Bone marrow (tissue), 2 donors: ENCODE measurements at regions not wholly inside any gene's neighbourhood (a gene's known extent, or its start where the extent isn't known, plus 50 kb on each side); places are given as distances from the start of the nearest gene placed in this dataset.
"Not testable (repeated sequence)": the region's sequence is repeated elsewhere in the genome, so short reads cannot be mapped to it uniquely, and the experiment has no call there.

Experiments used
- DNase-seq, 2 donors: peaks; one replicate each; lab custom pipeline; 2025; lab: John Stamatoyannopoulos, UW

DNA sequence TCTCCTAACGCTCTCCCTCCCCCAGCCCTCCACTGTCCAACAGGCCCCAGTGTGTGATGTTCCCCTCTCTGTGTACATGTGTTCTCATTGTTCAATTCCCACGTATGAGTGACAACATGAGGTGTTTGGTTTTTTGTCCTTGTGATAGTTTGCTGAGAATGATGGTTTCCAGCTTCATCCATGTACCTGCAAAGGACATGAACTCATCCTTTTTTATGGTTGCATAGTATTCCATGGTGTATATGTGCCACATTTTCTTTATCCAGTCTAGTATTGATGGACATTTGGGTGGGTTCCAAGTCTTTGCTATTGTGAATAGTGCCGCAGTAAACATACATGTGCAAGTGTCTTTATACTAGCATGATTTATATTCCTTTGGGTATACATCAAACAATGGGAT is 347.4 kb downstream of the MAGEE1 start:
- not testable (repeated sequence) for DNase-seq

DNA sequence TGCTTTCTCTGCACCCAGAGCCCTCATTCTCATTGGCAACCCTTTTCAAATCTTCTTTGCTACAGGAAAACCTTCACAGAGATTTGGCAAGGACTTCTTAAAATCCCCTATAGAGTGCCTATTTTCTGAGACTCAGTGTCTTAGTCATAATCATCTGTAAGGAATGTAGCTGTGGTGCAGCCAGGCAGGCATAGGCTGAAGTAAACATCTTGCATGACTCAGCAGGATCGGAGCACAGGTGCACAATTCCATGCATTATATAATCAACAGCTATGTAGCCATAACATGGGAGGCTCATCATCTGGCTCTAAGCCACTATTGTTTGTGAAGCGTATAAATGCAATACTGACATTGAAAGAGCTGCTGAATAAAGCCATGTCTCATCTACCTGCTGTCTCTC is 368.8 kb downstream of the MAGEE1 start:
- DNase-seq: no peak

GRCh38 chrX:76802708-76803107 is 375.2 kb downstream of the MAGEE1 start:
- DNase-seq: no peak

DNA sequence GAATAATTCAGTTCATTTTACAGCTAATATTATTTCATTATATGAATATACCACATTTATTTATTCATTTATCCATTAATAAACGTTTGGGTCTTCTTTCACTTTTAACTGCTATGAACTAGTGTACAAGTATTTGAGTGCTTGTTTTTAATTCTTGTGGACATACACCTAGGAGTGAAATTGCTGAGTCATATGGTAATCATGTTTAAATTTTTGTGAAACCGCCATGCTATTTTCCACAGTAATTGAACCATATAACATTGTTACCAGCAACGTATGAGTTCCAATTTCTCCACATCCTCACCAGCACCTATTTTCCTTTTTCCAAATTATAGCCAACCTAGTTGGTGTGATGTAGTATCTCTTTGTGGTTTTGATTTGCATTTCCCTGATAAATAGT is 388.2 kb downstream of the MAGEE1 start:
- no peak for DNase-seq

GRCh38 chrX:76817279-76817678 is 389.8 kb downstream of the MAGEE1 start:
- not testable (repeated sequence) for DNase-seq

- DNase-seq: no peak
Measured at GRCh38 chrX:76821276-76821675, 393.8 kb downstream of the MAGEE1 start.

- no peak for DNase-seq
Measured at GRCh38 chrX:76827672-76828071, 400.2 kb downstream of the MAGEE1 start.

GRCh38 chrX:76840902-76841301 is 413.4 kb downstream of the MAGEE1 start:
- DNase-seq: not testable (repeated sequence)

GRCh38 chrX:76850851-76851250 is 423.3 kb downstream of the MAGEE1 start:
- DNase-seq: no peak

GRCh38 chrX:76862509-76862908 is 435.0 kb downstream of the MAGEE1 start:
- no peak for DNase-seq

DNA sequence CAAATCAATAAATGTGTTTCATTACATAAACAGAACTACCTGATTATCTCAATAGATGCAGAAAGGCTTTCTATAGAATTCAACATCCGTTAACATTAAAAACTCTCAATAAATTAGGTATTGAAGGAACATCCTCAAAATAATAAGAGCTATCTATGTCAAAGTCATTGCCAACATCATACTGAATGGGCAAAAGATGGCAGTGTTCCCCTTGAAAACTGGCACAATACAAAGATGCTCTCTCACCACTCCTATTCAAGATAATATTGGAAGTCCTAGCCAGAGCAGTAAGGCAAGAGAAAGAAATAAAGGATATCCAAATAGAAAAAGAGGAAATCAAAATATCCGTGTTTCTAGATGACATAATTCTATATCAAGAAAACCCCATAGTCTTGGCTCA is 466.4 kb downstream of the MAGEE1 start:
- no peak for DNase-seq

GRCh38 chrX:76915836-76916235 is 488.3 kb downstream of the MAGEE1 start:
- DNase-seq: no peak

DNA sequence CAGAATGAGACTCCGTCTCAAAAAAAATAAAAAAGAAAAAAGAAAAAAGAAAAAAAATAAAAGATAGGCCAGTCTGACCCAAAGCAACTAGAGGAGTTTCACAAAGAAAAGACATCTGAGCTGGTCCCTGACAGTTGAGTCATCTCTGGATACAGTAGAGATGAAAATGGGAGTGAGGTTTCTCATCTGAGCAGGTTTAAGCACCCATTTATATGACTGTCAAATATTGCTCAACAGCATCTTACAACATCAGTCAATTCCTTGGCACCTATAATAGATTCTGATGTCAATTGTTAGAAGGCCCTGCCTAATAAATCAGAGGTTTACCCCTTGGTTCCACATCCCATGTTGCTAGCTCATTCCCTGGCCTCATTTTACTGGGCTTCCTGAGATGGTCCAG is 490.5 kb downstream of the MAGEE1 start:
- no peak for DNase-seq

- DNase-seq: no peak
Measured at GRCh38 chrX:76919761-76920160, 492.3 kb downstream of the MAGEE1 start.

DNA sequence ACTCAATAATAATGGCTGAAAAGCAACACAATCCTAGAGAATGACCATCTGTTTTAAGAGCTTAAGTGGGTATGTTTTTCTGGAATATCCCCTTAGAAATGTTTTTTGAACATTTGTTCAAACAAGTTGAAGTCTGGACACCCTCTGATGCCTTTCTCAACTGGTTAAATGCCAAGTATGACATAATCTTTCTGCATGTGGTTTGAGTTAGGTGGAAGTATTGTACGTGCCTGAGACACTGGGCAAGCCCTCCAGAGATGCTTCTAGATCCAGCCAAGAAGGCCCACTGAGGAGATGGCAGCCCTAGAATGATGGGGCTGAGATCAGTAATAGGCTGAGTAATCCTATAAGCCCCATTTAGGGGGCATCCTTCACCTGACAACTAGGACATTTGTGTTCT is 493.1 kb downstream of the MAGEE1 start:
- no peak for DNase-seq

DNA sequence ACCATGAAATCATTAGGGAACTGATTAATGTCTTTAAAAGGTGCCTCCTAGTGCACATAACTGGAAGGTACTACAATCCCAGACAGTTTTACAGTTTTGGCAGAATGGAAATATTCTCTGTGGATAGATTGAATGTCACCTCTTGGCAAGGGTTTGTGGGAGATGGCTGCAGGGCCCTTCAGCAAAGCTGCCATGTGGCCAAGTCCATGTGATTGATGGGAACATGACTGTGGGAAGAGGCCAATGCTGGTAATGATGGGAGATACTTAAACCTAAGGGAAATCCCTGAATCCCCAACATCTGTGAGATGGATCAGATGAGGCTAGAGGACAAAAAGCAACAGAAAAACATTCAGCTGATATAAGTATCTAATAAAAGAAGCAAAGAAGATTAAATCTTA is 493.7 kb downstream of the MAGEE1 start:
- no peak for DNase-seq

- no peak for DNase-seq
Measured at GRCh38 chrX:76922100-76922499, 494.6 kb downstream of the MAGEE1 start.

DNA sequence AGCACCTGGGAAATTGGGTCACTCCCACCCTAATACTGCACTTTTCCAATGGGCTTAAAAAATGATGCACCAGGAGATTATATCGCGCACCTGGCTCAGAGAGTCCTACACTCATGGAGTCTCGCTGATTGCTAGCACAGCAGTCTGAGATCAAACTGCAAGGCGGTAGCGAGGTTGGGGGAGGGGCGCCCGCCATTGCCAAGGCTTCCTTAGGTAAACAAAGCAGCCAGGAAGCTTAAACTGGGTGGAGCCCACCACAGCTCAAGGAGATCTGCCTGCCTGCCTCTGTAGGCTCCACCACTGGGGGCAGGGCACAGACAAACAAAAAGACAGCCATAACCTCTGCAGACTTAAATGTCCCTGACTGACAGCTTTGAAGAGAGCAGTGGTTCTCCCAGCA is 497.1 kb downstream of the MAGEE1 start:
- DNase-seq: not testable (repeated sequence)

- DNase-seq: no peak
Measured at GRCh38 chrX:76931518-76931917, 504.0 kb downstream of the MAGEE1 start.

- DNase-seq: no peak
Measured at GRCh38 chrX:76957485-76957884, 489.7 kb upstream of the FGF16 start.

DNA sequence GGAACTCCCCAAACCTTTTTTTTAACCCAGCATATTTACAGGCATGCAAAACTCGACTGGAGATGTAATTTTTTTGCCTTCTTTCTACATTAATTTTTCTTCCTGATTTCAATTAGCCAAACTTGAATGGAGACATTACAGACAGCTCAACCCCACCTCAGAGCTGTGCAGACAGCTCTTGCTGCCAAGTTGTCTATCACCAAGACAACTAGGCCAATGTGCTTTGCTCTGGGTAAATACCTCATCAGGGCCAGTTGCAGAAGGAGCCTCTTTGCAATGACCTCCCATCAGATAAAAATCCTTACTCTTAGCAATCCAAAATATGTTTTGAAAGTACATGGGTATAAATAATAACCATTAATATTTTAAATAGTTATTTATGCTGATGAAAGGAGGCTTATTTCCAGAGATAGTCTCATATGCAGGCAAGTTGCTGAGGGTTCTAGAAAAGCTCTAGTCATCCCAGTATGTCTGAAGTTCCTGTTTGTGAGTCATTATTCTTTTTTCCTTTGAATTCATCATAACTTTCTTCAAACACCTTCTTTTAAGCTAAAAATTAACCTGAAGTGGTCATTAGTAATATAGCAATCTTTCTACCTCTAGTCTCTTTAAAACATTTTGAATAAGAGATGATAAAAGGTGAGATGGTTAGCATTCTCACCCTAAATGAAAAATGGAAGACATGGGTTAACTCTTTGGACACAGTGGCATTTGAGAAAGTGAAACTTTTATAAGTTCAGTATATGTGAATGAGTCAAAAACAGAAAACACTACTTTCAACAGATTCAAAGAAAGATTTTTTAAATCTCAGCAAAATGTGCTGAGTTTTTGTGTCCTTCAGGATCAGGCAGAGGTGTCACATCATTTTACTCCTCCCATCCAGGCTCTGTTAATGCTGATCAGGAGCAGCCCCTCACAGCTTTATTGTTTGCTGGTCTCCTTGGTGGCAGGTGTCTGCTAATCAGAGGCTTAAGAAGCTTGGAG is 475.5 kb upstream of the FGF16 start:
- no peak for DNase-seq

DNA sequence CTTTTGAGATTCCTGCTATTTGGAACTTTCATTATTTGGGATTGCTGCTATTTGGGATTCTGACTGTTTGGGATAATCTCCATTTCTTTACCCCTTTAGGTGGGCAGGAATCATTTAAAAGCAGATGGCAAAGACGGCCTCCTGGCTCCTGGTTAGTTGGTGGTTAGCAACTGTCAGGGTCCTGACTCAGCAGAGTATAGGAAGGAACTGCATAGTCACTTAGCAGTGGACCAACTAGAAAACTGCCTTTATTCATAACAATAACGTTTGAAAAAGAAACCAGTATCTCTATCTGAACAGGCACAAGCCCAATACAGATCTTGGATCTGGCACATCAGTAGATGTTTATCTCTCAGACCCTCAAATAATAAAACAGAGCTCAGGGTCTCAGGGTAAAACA is 469.7 kb upstream of the FGF16 start:
- no peak for DNase-seq

DNA sequence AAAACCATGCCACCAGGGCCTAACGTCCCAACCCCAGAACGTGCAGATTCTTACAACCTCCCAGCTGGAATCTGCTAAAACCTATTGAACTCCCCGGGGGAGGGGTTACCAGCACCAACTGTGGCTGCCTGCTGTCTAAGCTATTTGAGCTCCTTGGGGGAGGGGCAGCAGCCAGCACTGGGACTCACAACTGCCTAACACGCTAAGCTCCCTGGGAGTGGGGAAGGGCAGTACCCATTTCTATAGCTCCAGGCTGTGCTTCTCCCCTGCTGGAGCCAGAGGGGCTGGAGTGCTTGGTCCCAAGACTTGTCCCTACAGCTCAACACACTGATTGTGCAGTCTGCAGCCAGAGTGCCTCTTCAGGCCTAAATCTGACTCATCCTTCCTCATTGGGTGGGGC is 459.8 kb upstream of the FGF16 start:
- DNase-seq: no peak

DNA sequence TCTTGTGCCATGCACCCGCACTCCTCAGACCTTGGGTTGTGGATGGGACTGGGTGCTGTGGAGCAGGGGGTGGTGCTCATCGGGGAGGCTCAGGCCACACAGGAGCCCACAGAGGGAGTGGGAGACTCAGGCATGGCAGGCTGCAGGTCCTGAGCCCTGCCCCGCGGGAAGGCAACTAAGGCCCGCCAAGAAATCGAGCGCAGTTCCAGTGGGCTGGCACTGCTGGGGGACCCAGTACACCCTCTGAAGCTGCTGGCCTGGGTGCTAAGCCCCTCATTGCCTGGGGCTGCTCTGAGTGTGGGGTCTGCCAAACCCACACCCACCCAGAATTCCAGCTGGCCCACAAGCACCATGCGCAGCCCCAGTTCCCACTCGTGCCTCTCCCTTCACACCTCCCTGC is 450.5 kb upstream of the FGF16 start:
- DNase-seq: no peak
